Adipocyte (in vitro differentiated cells): ENCODE measurements at regions not wholly inside any gene's neighbourhood (a gene's known extent, or its start where the extent isn't known, plus 50 kb on each side); places are given as distances from the start of the nearest gene placed in this dataset.
A peak's percentile ranks its signal among the peaks of the same experiment; 100 is the strongest.

Source experiments
- DNase-seq: peaks from one replicate; pipeline ENCODE4 v3.0.0-alpha.2; 2015; ENCODE audit warnings: low read depth
- H3K27me3 ChIP-seq: replicated peaks from 2 replicates; pipeline ENCODE4 v1.7.0; 2013; ENCODE audit warnings: mild to moderate bottlenecking, low read length, moderate library complexity; ENCODE audit not compliant: control insufficient read depth, insufficient read depth
- H3K36me3 ChIP-seq: 2 replicates; pipeline ENCODE4 v1.7.0; 2013; ENCODE audit warnings: low read length, mild to moderate bottlenecking, moderate library complexity; ENCODE audit not compliant: control insufficient read depth, insufficient read depth, severe bottlenecking
- H3K4me1 ChIP-seq: 2 replicates; pipeline ENCODE4 v1.7.0; 2013; ENCODE audit warnings: mild to moderate bottlenecking, low read length, moderate library complexity; ENCODE audit not compliant: control insufficient read depth, insufficient read depth
- H3K4me3 ChIP-seq: 2 replicates; pipeline ENCODE4 v1.7.0; 2013; ENCODE audit warnings: mild to moderate bottlenecking, low read length, moderate library complexity
- H3K9ac ChIP-seq: 2 replicates; pipeline ENCODE4 v1.7.0; 2013; ENCODE audit warnings: mild to moderate bottlenecking, low read length, moderate library complexity
- H3K9me3 ChIP-seq: 2 replicates; pipeline ENCODE4 v1.7.0; 2013; ENCODE audit warnings: mild to moderate bottlenecking, low read length, moderate library complexity; ENCODE audit not compliant: control insufficient read depth

- Histone ChIP-seq H3K36me3 (no peaks in the 10 kb centered on the region), H3K9me3 (peaks cover 3% of the 10 kb centered on the region), H3K4me3 (no peak overlapping the region), H3K27me3 (no peaks in the 10 kb centered on the region), H3K9ac (no peak overlapping the region), H3K4me1 (no peaks in the 10 kb centered on the region)
- no peak for DNase-seq
Measured at GRCh38 chr6:155895641-155896040, 440.0 kb upstream of the NOX3 start.

- Histone ChIP-seq H3K27me3 (no peaks in the 10 kb centered on the region), H3K36me3 (no peaks in the 10 kb centered on the region), H3K4me3 (no peak overlapping the region), H3K9me3 (peaks cover 3% of the 10 kb centered on the region), H3K4me1 (no peaks in the 10 kb centered on the region), H3K9ac (no peak overlapping the region)
- no peak for DNase-seq
Measured at GRCh38 chr6:155894758-155895157, 439.1 kb upstream of the NOX3 start.

GRCh38 chr6:155894262-155894661, 438.6 kb upstream of the NOX3 start:
- no peak overlapping the region for H3K4me3 ChIP-seq
- no peaks in the 10 kb centered on the region for H3K4me1 ChIP-seq
- H3K36me3 ChIP-seq = no peaks in the 10 kb centered on the region
- peaks cover 3% of the 10 kb centered on the region for H3K9me3 ChIP-seq
- DNase-seq = no peak
- H3K9ac ChIP-seq = no peak overlapping the region
- H3K27me3 ChIP-seq = no peaks in the 10 kb centered on the region

DNA sequence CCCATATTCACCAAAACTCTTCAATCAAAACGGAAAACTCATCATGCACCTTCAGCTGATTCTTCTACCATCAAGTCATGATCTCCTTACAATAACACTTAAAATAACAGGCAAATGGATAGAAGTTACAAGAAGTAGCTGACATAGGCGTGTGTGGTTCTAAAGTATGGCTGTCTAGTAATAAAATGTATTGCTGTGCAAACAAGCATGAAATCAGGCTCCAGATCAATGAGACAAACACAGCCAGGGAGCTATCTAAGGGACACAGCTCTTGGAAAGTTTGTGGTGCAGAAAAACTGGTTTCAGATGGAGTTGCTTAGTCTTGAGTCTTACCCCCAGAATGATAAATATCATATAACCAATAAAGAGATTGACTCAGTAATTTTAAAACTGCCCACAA, 434.8 kb upstream of the NOX3 start:
- Histone ChIP-seq H3K4me1 (no peaks in the 10 kb centered on the region), H3K27me3 (no peaks in the 10 kb centered on the region), H3K9me3 (peaks cover 2% of the 10 kb centered on the region), H3K9ac (no peak overlapping the region), H3K36me3 (no peaks in the 10 kb centered on the region), H3K4me3 (no peak overlapping the region)
- DNase-seq = no peak

GRCh38 chr6:155889410-155889809, 433.8 kb upstream of the NOX3 start:
- H3K27me3 ChIP-seq = no peaks in the 10 kb centered on the region
- no peaks in the 10 kb centered on the region for H3K9me3 ChIP-seq
- H3K4me1 ChIP-seq = no peaks in the 10 kb centered on the region
- no peak overlapping the region for H3K9ac ChIP-seq
- H3K36me3 ChIP-seq = no peaks in the 10 kb centered on the region
- no peak overlapping the region for H3K4me3 ChIP-seq
- no peak for DNase-seq

DNA sequence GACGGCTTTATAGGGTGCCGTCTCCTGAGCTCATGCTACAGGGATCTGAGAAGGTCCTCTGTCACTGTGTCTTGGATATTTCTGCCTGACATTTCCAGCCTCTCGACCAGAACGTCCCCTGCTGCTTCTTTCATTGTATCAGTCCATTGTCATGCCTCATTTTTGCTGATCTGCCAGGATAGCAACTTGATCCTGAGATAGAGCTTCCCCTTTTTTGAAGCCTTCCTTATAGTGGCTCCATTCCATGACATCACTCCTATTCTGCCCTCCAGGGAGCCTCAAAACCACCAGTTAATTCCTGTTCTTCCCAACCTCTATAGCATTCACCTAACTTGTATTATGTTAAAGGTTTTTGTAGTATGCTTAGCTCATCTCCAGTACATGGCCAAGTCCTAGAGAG, 431.8 kb upstream of the NOX3 start:
- Histone ChIP-seq H3K9me3 (no peaks in the 10 kb centered on the region), H3K4me3 (no peak overlapping the region), H3K27me3 (no peaks in the 10 kb centered on the region), H3K4me1 (no peaks in the 10 kb centered on the region), H3K9ac (no peak overlapping the region), H3K36me3 (no peaks in the 10 kb centered on the region)
- no peak for DNase-seq

DNA sequence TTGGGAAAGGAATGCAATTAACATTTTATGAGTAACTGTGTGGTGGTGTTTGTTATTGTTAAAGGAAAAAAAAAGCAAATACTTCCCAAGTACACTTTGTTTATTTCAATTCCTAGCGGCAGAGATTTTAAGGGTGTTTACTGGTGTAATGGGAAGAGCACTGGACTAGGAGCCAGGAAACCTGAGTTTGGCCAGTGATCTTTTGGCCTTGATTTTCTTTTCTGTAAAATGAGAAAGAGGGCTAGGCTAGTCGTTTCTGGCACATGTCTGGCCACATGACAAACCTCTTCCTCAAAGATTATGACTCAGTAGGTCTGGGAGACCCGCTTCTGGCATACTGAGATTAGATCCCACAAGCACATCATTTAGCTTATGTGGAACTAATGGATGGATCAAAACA, 428.1 kb upstream of the NOX3 start:
- H3K9ac ChIP-seq = no peak overlapping the region
- H3K4me1 ChIP-seq = no peaks in the 10 kb centered on the region
- H3K4me3 ChIP-seq = no peak overlapping the region
- no peaks in the 10 kb centered on the region for H3K9me3 ChIP-seq
- no peaks in the 10 kb centered on the region for H3K36me3 ChIP-seq
- no peaks in the 10 kb centered on the region for H3K27me3 ChIP-seq
- DNase-seq = peak; percentile 7

GRCh38 chr6:155883334-155883731, 427.7 kb upstream of the NOX3 start:
- Histone ChIP-seq H3K4me1 (no peaks in the 10 kb centered on the region), H3K9me3 (no peaks in the 10 kb centered on the region), H3K4me3 (no peak overlapping the region), H3K9ac (no peak overlapping the region), H3K36me3 (no peaks in the 10 kb centered on the region), H3K27me3 (no peaks in the 10 kb centered on the region)
- DNase-seq = peak; percentile 1

- H3K9me3 ChIP-seq = no peaks in the 10 kb centered on the region
- no peak overlapping the region for H3K9ac ChIP-seq
- no peak overlapping the region for H3K4me3 ChIP-seq
- H3K27me3 ChIP-seq = no peaks in the 10 kb centered on the region
- DNase-seq = peak; percentile 2
- no peaks in the 10 kb centered on the region for H3K4me1 ChIP-seq
- no peaks in the 10 kb centered on the region for H3K36me3 ChIP-seq
Measured at GRCh38 chr6:155882527-155883333, 427.1 kb upstream of the NOX3 start.

DNA sequence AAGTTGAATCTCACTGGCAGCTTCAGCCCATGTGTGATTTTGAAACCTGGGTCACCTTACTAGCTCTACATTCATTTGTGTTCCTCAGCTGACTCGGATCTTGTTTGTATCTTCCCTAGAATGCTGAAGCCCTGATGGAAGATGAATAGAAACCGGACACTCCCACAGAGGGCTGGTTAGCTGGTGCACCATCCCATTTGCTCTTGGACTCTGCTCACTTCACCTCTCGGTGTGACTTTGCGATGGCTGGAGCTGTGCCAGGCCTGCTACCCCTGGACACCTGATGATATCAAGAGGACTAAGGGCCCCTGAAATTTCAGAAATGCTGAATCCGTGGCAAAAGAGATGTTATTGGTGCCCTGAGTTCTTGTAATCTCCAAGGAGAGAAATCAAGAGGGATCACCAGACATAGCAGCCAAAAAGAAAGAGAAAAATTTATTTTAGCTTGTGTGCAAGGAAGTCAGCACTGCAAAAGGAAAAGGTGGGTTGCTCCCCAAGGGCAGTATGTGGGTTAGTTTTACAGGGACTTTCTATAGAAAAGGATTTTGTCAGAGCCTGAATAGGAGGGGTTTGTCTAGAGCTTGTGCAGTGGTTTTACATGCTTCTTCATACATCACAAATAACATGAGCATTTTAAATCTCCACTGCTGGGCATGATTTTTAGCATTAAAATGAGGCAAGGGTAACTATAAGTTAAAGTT, 426.3 kb upstream of the NOX3 start:
- no peak overlapping the region for H3K9ac ChIP-seq
- H3K4me3 ChIP-seq = no peak overlapping the region
- no peaks in the 10 kb centered on the region for H3K27me3 ChIP-seq
- no peaks in the 10 kb centered on the region for H3K9me3 ChIP-seq
- H3K36me3 ChIP-seq = no peaks in the 10 kb centered on the region
- H3K4me1 ChIP-seq = no peaks in the 10 kb centered on the region
- DNase-seq = no peak

DNA sequence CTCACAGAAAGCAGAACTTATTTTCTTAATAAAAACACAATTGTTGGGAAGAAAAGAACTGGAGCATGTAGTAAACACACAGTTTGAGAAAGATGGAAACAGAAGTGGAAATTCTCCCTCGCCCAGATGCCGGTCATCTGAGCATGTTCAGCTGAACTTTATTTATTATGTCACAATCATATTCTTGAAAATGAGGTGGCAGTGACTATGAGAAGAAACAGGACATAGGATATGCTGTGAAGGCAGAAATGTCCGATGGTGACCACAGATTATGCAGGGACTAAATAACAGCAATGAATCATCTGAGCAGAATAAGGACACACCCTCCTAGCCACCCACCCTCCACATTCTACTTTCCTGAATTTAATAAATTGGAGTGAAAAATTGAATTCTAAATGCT, 425.3 kb upstream of the NOX3 start:
- Histone ChIP-seq H3K36me3 (no peaks in the 10 kb centered on the region), H3K9me3 (no peaks in the 10 kb centered on the region), H3K4me3 (no peak overlapping the region), H3K4me1 (no peaks in the 10 kb centered on the region), H3K9ac (no peak overlapping the region), H3K27me3 (no peaks in the 10 kb centered on the region)
- peak; percentile 56 for DNase-seq
